B cell (primary cell): ENCODE measurements at regions not wholly inside any gene's neighbourhood (a gene's known extent, or its start where the extent isn't known, plus 50 kb on each side); places are given as distances from the start of the nearest gene placed in this dataset.

ENCODE experiments used
- ATAC-seq: fragments of 200-7000 bp; cut with Tn5 transposase; one replicate; pipeline ENCODE4 v1.10.0; 2021; ENCODE audit warnings: low read depth, mild to moderate bottlenecking, moderate number of reproducible peaks, moderate library complexity
- CTCF ChIA-PET: fragments of 350-600 bp; sonication (Branson Sonifier 250); formaldehyde crosslinking; loops from one replicate; lab custom pipeline; 2021; ENCODE audit warnings: antibody characterized with exemption, inconsistent platforms; lab: Charles Lee
- POLR2A ChIA-PET: fragments of 350-600 bp; sonication (Branson Sonifier 250); formaldehyde crosslinking; loops from one replicate; lab custom pipeline; 2021; ENCODE audit warnings: antibody characterized with exemption; lab: Charles Lee
- DNase-seq: peaks from one replicate; pipeline ENCODE4 v3.0.0; 2013
- H2AFZ ChIP-seq: 2 replicates; pipeline ENCODE4 v1.6.1; 2012; ENCODE audit warnings: mild to moderate bottlenecking, low read depth, low read length; ENCODE audit not compliant: insufficient read depth, poor library complexity, severe bottlenecking
- H3K27ac ChIP-seq, 2 donors: 1 replicate in 1 of 2; 2 replicates in 1 of 2; pipeline ENCODE4 v1.5.1; 2012 to 2013; ENCODE audit warnings: low read length in 2 of 2, mild to moderate bottlenecking in 2 of 2, moderate library complexity in 1 of 2
- H3K27me3 ChIP-seq, 4 experiments: fragments of 200-600 bp in 1 of 4; sonication (generic) in 1 of 4; replicated peaks in 1 of 4; 1 replicate in 2 of 4; 2 replicates in 2 of 4; pipeline versions ENCODE4 v1.6.1 to v1.7.0; 2013 to 2016; ENCODE audit warnings: low read length in 3 of 4, mild to moderate bottlenecking in 2 of 4, mixed read lengths in 1 of 4, moderate library complexity in 1 of 4; ENCODE audit not compliant: insufficient read depth in 4 of 4, control insufficient read depth in 3 of 4; ENCODE audit errors: control extremely low read depth in 1 of 4
- H3K36me3 ChIP-seq, 2 experiments: replicated peaks in 1 of 2; 1 replicate in 1 of 2; 2 replicates in 1 of 2; pipeline versions ENCODE4 v1.6.1 to v1.7.1; 2013; ENCODE audit warnings: low read length in 1 of 2; ENCODE audit not compliant: insufficient read depth in 2 of 2, control insufficient read depth in 1 of 2; ENCODE audit errors: control extremely low read depth in 1 of 2, extremely low read depth in 1 of 2
- H3K4me1 ChIP-seq, 2 donors: fragments of 200-600 bp in 1 of 2; sonication (generic) in 1 of 2; 1 replicate in 1 of 2; 2 replicates in 1 of 2; pipeline versions ENCODE4 v1.5.1 to v1.6.1; 2013 to 2017; ENCODE audit warnings: low read length in 2 of 2; ENCODE audit not compliant: control insufficient read depth in 2 of 2, insufficient read depth in 2 of 2
- H3K4me2 ChIP-seq: replicated peaks from 2 replicates; pipeline ENCODE3; 2012; ENCODE audit warnings: mild to moderate bottlenecking, low read depth, low read length; ENCODE audit not compliant: poor library complexity, severe bottlenecking
- H3K4me3 ChIP-seq, 5 experiments: fragments of 200-600 bp in 1 of 5; sonication (generic) in 1 of 5; 1 replicate in 3 of 5; 2 replicates in 2 of 5; pipeline versions ENCODE4 v1.5.1 to v1.7.0; 2011 to 2016; ENCODE audit warnings: low read length in 4 of 5, mild to moderate bottlenecking in 4 of 5, low read depth in 2 of 5, control low read depth in 1 of 5, moderate library complexity in 1 of 5; ENCODE audit not compliant: insufficient read depth in 1 of 5; ENCODE audit errors: control extremely low read depth in 1 of 5, extremely low read depth in 1 of 5
- H3K79me2 ChIP-seq: fragments of 200-600 bp; sonication (generic); one replicate; pipeline ENCODE4 v1.6.0; 2016; ENCODE audit warnings: low read length; ENCODE audit not compliant: control insufficient read depth, insufficient read depth
- H3K9ac ChIP-seq: fragments of 200-600 bp; sonication (generic); 2 replicates; pipeline ENCODE4 v1.6.1; 2017; ENCODE audit warnings: mild to moderate bottlenecking, low read length, moderate library complexity
- H3K9me3 ChIP-seq, 3 donors: one replicate each; pipeline versions ENCODE4 v1.6.1 to v1.7.1; 2013; ENCODE audit warnings: low read length in 2 of 3; ENCODE audit not compliant: control insufficient read depth in 2 of 3, insufficient read depth in 1 of 3; ENCODE audit errors: control extremely low read depth in 1 of 3
- H4K20me1 ChIP-seq: 2 replicates; pipeline ENCODE4 v1.6.0; 2012; ENCODE audit warnings: mild to moderate bottlenecking, low read length; ENCODE audit not compliant: insufficient read depth, control insufficient read depth, poor library complexity, severe bottlenecking
- H3K27ac Mint-ChIP-seq: one replicate; pipeline ENCODE4 v1.8.0; 2021; ENCODE audit warnings: mixed read lengths
- H3K27me3 Mint-ChIP-seq: one replicate; pipeline ENCODE4 v1.8.0; 2021; ENCODE audit warnings: mixed read lengths
- H3K4me1 Mint-ChIP-seq: one replicate; pipeline ENCODE4 v1.8.0; 2021; ENCODE audit warnings: mixed read lengths
- H3K4me3 Mint-ChIP-seq: one replicate; pipeline ENCODE4 v1.8.0; 2021; ENCODE audit warnings: mixed read lengths
- H3K9me3 Mint-ChIP-seq: one replicate; pipeline ENCODE4 v1.8.0; 2022; ENCODE audit warnings: mixed read lengths; ENCODE audit not compliant: insufficient read depth
- CTCF ChIP-seq: fragments of 200-600 bp; IDR thresholded peaks from one replicate; pipeline ENCODE4 v1.8.0; 2022; ENCODE audit warnings: antibody characterized with exemption, mild to moderate bottlenecking
- EZH2 ChIP-seq: IDR thresholded peaks from 2 replicates; pipeline ENCODE4 v1.6.1; 2012; ENCODE audit warnings: borderline replicate concordance, low read depth, mild to moderate bottlenecking, moderate library complexity, low read length; ENCODE audit not compliant: insufficient read depth, poor library complexity, severe bottlenecking
- WGBS: methylation state at CpG from one replicate; pipeline ENCODE4 v1.1.5; 2013; ENCODE audit warnings: missing lambda C conversion rate; ENCODE audit not compliant: insufficient coverage; 5-methylcytosine and 5-hydroxymethylcytosine counted together
- intact Hi-C: fragments of 100-400 bp; cut with micrococcal nuclease; formaldehyde crosslinking; loops from one replicate; pipeline ENCODE4 v1.10.0; 2022

GRCh38 chr13:27679396-27679795 lies 57.7 kb downstream of the POLR1D start:
- Histone ChIP-seq H3K79me2 (no peaks in the 10 kb centered on the region), H2AFZ (no peak overlapping the region), H3K4me2 (no peak overlapping the region), H3K9me3 (no peaks in the 10 kb centered on the region), H4K20me1 (no peaks in the 10 kb centered on the region), H3K27ac (no peak overlapping the region), H3K27me3 (peaks cover 0 to 25% (median 15%) of the 10 kb centered on the region in 4 experiments), H3K4me3 (no peak overlapping the region), H3K9ac (no peak overlapping the region), H3K4me1 (no peaks in the 10 kb centered on the region), H3K36me3 (no peaks in the 10 kb centered on the region)
- 100% methylated on average over 1 of the region's 1 CpG for WGBS
- Mint-ChIP-seq H3K27ac (no peak overlapping the region), H3K4me1 (no peaks in the 10 kb centered on the region), H3K9me3 (peaks cover 2% of the 10 kb centered on the region), H3K4me3 (no peak overlapping the region), H3K27me3 (peaks cover 32% of the 10 kb centered on the region)
- ChIA-PET CTCF (no interaction called here), POLR2A (no interaction called here)
- TF ChIP-seq CTCF = no peak
- TF ChIP-seq EZH2 = no peak
- ATAC-seq (no peak), DNase-seq (no peak)
- intact Hi-C loops = no loop called here

GRCh38 chr13:27679896-27680295 lies 58.2 kb downstream of the POLR1D start:
- H3K4me1 ChIP-seq = no peaks in the 10 kb centered on the region
- WGBS = 71% methylated on average over 4 of the region's 5 CpGs
- no peaks in the 10 kb centered on the region for H3K36me3 ChIP-seq
- no peak overlapping the region for H2AFZ ChIP-seq
- H3K27ac ChIP-seq = no peak overlapping the region
- no peak for TF ChIP-seq CTCF
- no peak for TF ChIP-seq EZH2
- H3K27me3 ChIP-seq = peaks cover 0 to 25% (median 15%) of the 10 kb centered on the region in 4 experiments
- no peak overlapping the region for H3K4me2 ChIP-seq
- H3K4me3 ChIP-seq = no peak overlapping the region
- no peaks in the 10 kb centered on the region for H4K20me1 ChIP-seq
- H3K9me3 ChIP-seq = no peaks in the 10 kb centered on the region
- H3K27ac Mint-ChIP-seq = no peak overlapping the region
- no peaks in the 10 kb centered on the region for H3K79me2 ChIP-seq
- no peaks in the 10 kb centered on the region for H3K4me1 Mint-ChIP-seq
- ChIA-PET CTCF (no interaction called here), POLR2A (no interaction called here)
- no peak overlapping the region for H3K9ac ChIP-seq
- no peak overlapping the region for H3K4me3 Mint-ChIP-seq
- intact Hi-C loops = no loop called here
- peaks cover 32% of the 10 kb centered on the region for H3K27me3 Mint-ChIP-seq
- H3K9me3 Mint-ChIP-seq = peaks cover 2% of the 10 kb centered on the region
- no peak for DNase-seq
- no peak for ATAC-seq
